Adrenal gland (tissue), 9 donors: ENCODE measurements at regions not wholly inside any gene's neighbourhood (a gene's known extent, or its start where the extent isn't known, plus 50 kb on each side); places are given as distances from the start of the nearest gene placed in this dataset.

ENCODE experiments used
- DNase-seq, 7 donors: peaks; one replicate each; pipeline ENCODE4 v3.0.0-alpha.2; 2019 to 2020
- H3K27ac ChIP-seq, 5 donors: fragments of 200-600 bp; sonication (generic) in 4 of 5; 1 replicate in 3 of 5; 2 replicates in 2 of 5; pipeline versions ENCODE4 v1.5.1 to v1.8.0; 2016 to 2020; ENCODE audit warnings: mild to moderate bottlenecking in 1 of 5
- H3K27me3 ChIP-seq: fragments of 200-600 bp; 2 replicates; pipeline ENCODE4 v1.8.0; 2021
- H3K36me3 ChIP-seq, 2 donors: fragments of 200-600 bp; replicated peaks in 1 of 2; 1 replicate in 1 of 2; 2 replicates in 1 of 2; pipeline versions ENCODE4 v1.5.1 to v1.8.0; 2018 to 2022
- H3K4me1 ChIP-seq, 2 donors: fragments of 200-600 bp; replicated peaks in 1 of 2; 1 replicate in 1 of 2; 2 replicates in 1 of 2; pipeline versions ENCODE4 v1.5.1 to v1.8.0; 2018 to 2021
- H3K4me3 ChIP-seq, 4 donors: fragments of 200-600 bp; sonication (generic) in 3 of 4; one replicate each; pipeline ENCODE4 v1.5.1; 2016 to 2018
- H3K9me3 ChIP-seq, 3 donors: fragments of 200-600 bp; sonication (generic) in 1 of 3; replicated peaks in 1 of 3; 1 replicate in 2 of 3; 2 replicates in 1 of 3; pipeline versions ENCODE4 v1.5.1 to v1.8.0; 2016 to 2021
- CTCF ChIP-seq, 6 experiments: fragments of 450-650 bp in 4 of 6; fragments of 200-600 bp in 2 of 6; sonication (generic) in 1 of 6; IDR thresholded peaks; 1 replicate in 5 of 6; 2 replicates in 1 of 6; pipeline versions ENCODE4 v1.5.1 to v1.8.0; 2016 to 2021; ENCODE audit warnings: antibody characterized with exemption in 6 of 6, mild to moderate bottlenecking in 2 of 6, moderate library complexity in 1 of 6
- POLR2A ChIP-seq, 2 donors: fragments of 450-650 bp; IDR thresholded peaks; one replicate each; pipeline ENCODE4 v1.6.1; 2017; ENCODE audit warnings: antibody characterized with exemption in 2 of 2, mild to moderate bottlenecking in 2 of 2, moderate library complexity in 1 of 2
- WGBS, 4 donors: extraction: QIAGEN DNeasy Blood & Tissue Kit in 2 of 4; methylation state at CpG; one replicate each; pipeline versions ENCODE4 v1.1.5 to v1.1.7; 2013 to 2017; 5-methylcytosine and 5-hydroxymethylcytosine counted together
- intact Hi-C, 2 donors: fragments of 100-400 bp; cut with DNase I; formaldehyde crosslinking; loops; one replicate each; pipeline versions ENCODE4 v1.14.1 to v1.15.0; 2022 to 2023
- donor health status: healthy with polysubstance abuse.
- donor health status: Bipolar disorder and iron deficiency.
- donor health status: DM: yes; HTN: yes; CAD: no.
- donor health status: DM: no; HTN: no; CAD: no.
- donor health status: DM: no; HTN: no; CAD: no.

GRCh38 chr5:141788296-141788970 is 89.8 kb downstream of the PCDH1 start:
- no peaks in the 10 kb centered on the region for H3K9me3 ChIP-seq
- H3K4me3 ChIP-seq: no peak overlapping the region
- H3K27me3 ChIP-seq: no peaks in the 10 kb centered on the region
- no peaks in the 10 kb centered on the region for H3K4me1 ChIP-seq
- intact Hi-C loops: no loop called here
- DNase-seq: no peak
- WGBS, 4 donors: 65 to 77% (median 74%) methylated on average over 6 of the region's 6 CpGs
- H3K36me3 ChIP-seq: no peaks in the 10 kb centered on the region
- TF ChIP-seq CTCF (IDR thresholded peaks at IDR 0.05) (no peak), POLR2A (IDR thresholded peaks at IDR 0.05) (no peak)
- no peak overlapping the region for H3K27ac ChIP-seq

- H3K4me3 ChIP-seq: no peak overlapping the region
- no peak overlapping the region for H3K27ac ChIP-seq
- no peaks in the 10 kb centered on the region for H3K4me1 ChIP-seq
- TF ChIP-seq POLR2A (IDR thresholded peaks at IDR 0.05) (no peak), CTCF (IDR thresholded peaks at IDR 0.05) (no peak)
- no peak for DNase-seq
- H3K9me3 ChIP-seq: no peaks in the 10 kb centered on the region
- intact Hi-C loops: no loop called here
- no peaks in the 10 kb centered on the region for H3K27me3 ChIP-seq
- H3K36me3 ChIP-seq: no peaks in the 10 kb centered on the region
- 49 to 55% (median 53%) methylated on average over 3 of the region's 3 CpGs for WGBS, 4 donors
Measured at GRCh38 chr5:141787376-141787775, 90.8 kb downstream of the PCDH1 start.

DNA sequence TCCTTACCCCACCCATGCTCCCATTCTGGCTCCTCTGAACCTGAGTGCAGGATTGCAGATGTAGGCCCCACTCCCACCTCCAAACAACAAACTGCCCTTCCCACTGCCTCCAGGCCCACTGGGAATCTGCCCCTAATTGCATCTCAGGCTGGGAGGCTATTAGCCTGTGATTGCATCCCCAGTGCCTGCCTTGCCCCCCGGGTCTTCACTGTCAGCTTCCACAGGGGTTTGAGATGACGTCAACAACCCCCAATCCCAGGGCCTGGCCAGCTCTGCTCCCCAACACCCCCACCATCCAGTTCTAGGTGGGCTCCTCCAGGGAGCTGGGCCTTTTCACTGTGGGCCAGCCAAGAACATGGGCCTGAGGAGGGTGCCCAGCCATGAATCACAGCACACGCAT is 91.5 kb downstream of the PCDH1 start:
- H3K36me3 ChIP-seq: no peaks in the 10 kb centered on the region
- no peak for DNase-seq
- no peaks in the 10 kb centered on the region for H3K27me3 ChIP-seq
- H3K27ac ChIP-seq: no peak overlapping the region
- WGBS, 4 donors: 86 to 88% (median 87%) methylated on average over 3 of the region's 3 CpGs
- no peaks in the 10 kb centered on the region for H3K4me1 ChIP-seq
- no peaks in the 10 kb centered on the region for H3K9me3 ChIP-seq
- no peak for TF ChIP-seq CTCF (IDR thresholded peaks at IDR 0.05)
- TF ChIP-seq POLR2A (IDR thresholded peaks at IDR 0.05): no peak
- intact Hi-C loops: no loop called here
- no peak overlapping the region for H3K4me3 ChIP-seq

GRCh38 chr5:141785711-141786110 is 92.5 kb downstream of the PCDH1 start:
- H3K27ac ChIP-seq: no peak overlapping the region
- no peaks in the 10 kb centered on the region for H3K9me3 ChIP-seq
- H3K27me3 ChIP-seq: no peaks in the 10 kb centered on the region
- 46 to 91% (median 67%) methylated on average over 2 to 5 of the region's 5 CpGs for WGBS, 4 donors
- H3K4me3 ChIP-seq: no peak overlapping the region
- no peak for DNase-seq
- H3K4me1 ChIP-seq: no peaks in the 10 kb centered on the region
- intact Hi-C loops: no loop called here
- no peaks in the 10 kb centered on the region for H3K36me3 ChIP-seq
- TF ChIP-seq CTCF (IDR thresholded peaks at IDR 0.05): no peak
- TF ChIP-seq POLR2A (IDR thresholded peaks at IDR 0.05): no peak
